Mammary epithelial cell (primary cell): ENCODE measurements at regions not wholly inside any gene's neighbourhood (a gene's known extent, or its start where the extent isn't known, plus 50 kb on each side); places are given as distances from the start of the nearest gene placed in this dataset.

Experiments used
- EZH2 ChIP-seq: IDR thresholded peaks from 2 replicates; pipeline ENCODE4 v1.6.1; 2012; ENCODE audit warnings: low read length, inconsistent platforms, borderline replicate concordance
- TF ChIP-seq, protein P1 (sequence below), 2 donors: IDR thresholded peaks in 1 of 2; conservative IDR thresholded peaks in 1 of 2; 2 replicates each; pipeline ENCODE4 v1.5.1; 2011 to 2012; ENCODE audit warnings: inconsistent platforms in 2 of 2, low read length in 2 of 2, mild to moderate bottlenecking in 2 of 2, control low read depth in 1 of 2, low read depth in 1 of 2; ENCODE audit not compliant: insufficient read depth in 1 of 2; ENCODE audit errors: extremely low read depth in 1 of 2

GRCh38 chr11:121740902-121741301, 288.1 kb upstream of the SORL1-AS1 start:
- TF ChIP-seq EZH2 = no peak
- TF ChIP-seq, protein P1, sequence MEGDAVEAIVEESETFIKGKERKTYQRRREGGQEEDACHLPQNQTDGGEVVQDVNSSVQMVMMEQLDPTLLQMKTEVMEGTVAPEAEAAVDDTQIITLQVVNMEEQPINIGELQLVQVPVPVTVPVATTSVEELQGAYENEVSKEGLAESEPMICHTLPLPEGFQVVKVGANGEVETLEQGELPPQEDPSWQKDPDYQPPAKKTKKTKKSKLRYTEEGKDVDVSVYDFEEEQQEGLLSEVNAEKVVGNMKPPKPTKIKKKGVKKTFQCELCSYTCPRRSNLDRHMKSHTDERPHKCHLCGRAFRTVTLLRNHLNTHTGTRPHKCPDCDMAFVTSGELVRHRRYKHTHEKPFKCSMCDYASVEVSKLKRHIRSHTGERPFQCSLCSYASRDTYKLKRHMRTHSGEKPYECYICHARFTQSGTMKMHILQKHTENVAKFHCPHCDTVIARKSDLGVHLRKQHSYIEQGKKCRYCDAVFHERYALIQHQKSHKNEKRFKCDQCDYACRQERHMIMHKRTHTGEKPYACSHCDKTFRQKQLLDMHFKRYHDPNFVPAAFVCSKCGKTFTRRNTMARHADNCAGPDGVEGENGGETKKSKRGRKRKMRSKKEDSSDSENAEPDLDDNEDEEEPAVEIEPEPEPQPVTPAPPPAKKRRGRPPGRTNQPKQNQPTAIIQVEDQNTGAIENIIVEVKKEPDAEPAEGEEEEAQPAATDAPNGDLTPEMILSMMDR (conservative IDR thresholded peaks at IDR 0.05 in 1 of 2, IDR thresholded peaks at IDR 0.05 in 1 of 2; ENCODE audit: extremely low read depth in 1 of 2, insufficient read depth in 1 of 2, low read depth in 1 of 2, low read length in 2 of 2) = no peak
